Psoas muscle (tissue), 7 donors: ENCODE measurements at regions not wholly inside any gene's neighbourhood (a gene's known extent, or its start where the extent isn't known, plus 50 kb on each side); places are given as distances from the start of the nearest gene placed in this dataset.
A peak's percentile ranks its signal among the peaks of the same experiment; 100 is the strongest.

Source experiments
- ATAC-seq, 4 donors: fragments of 200-7000 bp; cut with Tn5 transposase; one replicate each; pipeline ENCODE4 v1.9.1; 2020; ENCODE audit warnings: moderate library complexity in 3 of 4, mild to moderate bottlenecking in 2 of 4
- DNase-seq, 2 donors: peaks; one replicate each; pipeline ENCODE4 v3.0.0-alpha.2; 2020
- H3K27ac ChIP-seq: fragments of 200-600 bp; one replicate; pipeline ENCODE4 v1.8.0; 2022
- H3K27me3 ChIP-seq, 3 donors: fragments of 200-600 bp in 1 of 3; one replicate each; pipeline versions ENCODE4 v1.6.1 to v1.8.0; 2013 to 2022; ENCODE audit warnings: low read length in 2 of 3, mild to moderate bottlenecking in 2 of 3, moderate library complexity in 1 of 3; ENCODE audit not compliant: insufficient read depth in 3 of 3
- H3K36me3 ChIP-seq, 2 donors: fragments of 200-600 bp in 1 of 2; one replicate each; pipeline versions ENCODE4 v1.6.1 to v1.8.0; 2013 to 2022; ENCODE audit warnings: low read depth in 1 of 2, mild to moderate bottlenecking in 1 of 2, moderate library complexity in 1 of 2; ENCODE audit not compliant: insufficient read depth in 1 of 2
- H3K4me1 ChIP-seq: fragments of 200-600 bp; one replicate; pipeline ENCODE4 v1.8.0; 2022
- H3K4me3 ChIP-seq: fragments of 200-600 bp; one replicate; pipeline ENCODE4 v1.8.0; 2022; ENCODE audit warnings: mild to moderate bottlenecking
- H3K9me3 ChIP-seq: fragments of 200-600 bp; one replicate; pipeline ENCODE4 v1.8.0; 2022
- CTCF ChIP-seq: fragments of 200-600 bp; IDR thresholded peaks from one replicate; pipeline ENCODE4 v1.8.0; 2022; ENCODE audit warnings: antibody characterized with exemption
- WGBS, 3 donors: extraction: QIAGEN DNeasy Blood & Tissue Kit; methylation state at CpG; one replicate each; pipeline versions ENCODE4 v1.1.6 to v1.1.7; 2013; 5-methylcytosine and 5-hydroxymethylcytosine counted together
- intact Hi-C, 2 donors: fragments of 100-400 bp; cut with DNase I; formaldehyde crosslinking; loops; one replicate each; pipeline versions ENCODE4 v1.11.0 to v1.14.2; 2022
- donor health status: healthy with polysubstance abuse.
- donor health status: DM: no; HTN: no; CAD: no; lungs with moderate emphysema.
- donor health status: Bipolar disorder and iron deficiency.
- donor health status: healthy.
- donor health status: DM: yes; HTN: yes; CAD: no.
- donor health status: DM: no; HTN: no; CAD: no.
- donor health status: DM: yes; HTN: yes; CAD: no.

DNA sequence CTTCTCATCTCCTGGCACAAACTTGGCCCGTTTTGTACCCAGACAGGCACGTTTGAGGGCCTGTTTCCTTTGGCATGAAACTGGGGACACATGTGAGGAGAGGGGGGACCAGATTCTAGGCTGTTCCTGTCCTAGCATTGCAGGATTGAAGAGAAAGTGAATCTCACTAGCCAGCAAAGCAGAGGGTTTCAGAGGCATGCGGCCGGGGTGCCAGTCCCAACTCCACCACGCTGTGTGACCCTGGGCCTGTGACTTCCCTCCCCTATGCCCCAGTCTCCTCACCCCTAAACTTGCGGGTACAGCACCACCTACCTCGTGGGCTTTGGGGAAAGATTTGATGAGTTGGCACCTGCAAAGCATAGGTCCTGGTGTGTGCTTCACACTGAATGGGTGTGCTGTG, 53.5 kb upstream of the CIBAR2 start:
- Histone ChIP-seq H3K27ac (no peak overlapping the region), H3K9me3 (no peaks in the 10 kb centered on the region), H3K4me1 (peaks cover 73% of the 10 kb centered on the region), H3K4me3 (no peak overlapping the region), H3K27me3 (no peaks in the 10 kb centered on the region), H3K36me3 (no peaks in the 10 kb centered on the region)
- ATAC-seq (no peak), DNase-seq (peak; percentile 4 to 44)
- whole genome bisulfite sequencing, 3 donors, result 72 to 83% (median 79%) methylated on average over 7 of the region's 7 CpGs
- TF ChIP-seq CTCF, result no peak
- intact Hi-C loops, result no loop called here

- Histone ChIP-seq H3K4me1 (peaks cover 71% of the 10 kb centered on the region), H3K36me3 (no peaks in the 10 kb centered on the region), H3K27me3 (no peaks in the 10 kb centered on the region), H3K27ac (no peak overlapping the region), H3K9me3 (no peaks in the 10 kb centered on the region), H3K4me3 (no peak overlapping the region)
- ATAC-seq, result no peak
- WGBS, 3 donors, result 60 to 68% (median 60%) methylated on average over 7 of the region's 7 CpGs
- peak; percentile 7 to 38 for DNase-seq
- TF ChIP-seq CTCF, result no peak
- intact Hi-C loops, result no loop called here
Observed at GRCh38 chr16:85166281-85166680, 54.0 kb upstream of the CIBAR2 start.

DNA sequence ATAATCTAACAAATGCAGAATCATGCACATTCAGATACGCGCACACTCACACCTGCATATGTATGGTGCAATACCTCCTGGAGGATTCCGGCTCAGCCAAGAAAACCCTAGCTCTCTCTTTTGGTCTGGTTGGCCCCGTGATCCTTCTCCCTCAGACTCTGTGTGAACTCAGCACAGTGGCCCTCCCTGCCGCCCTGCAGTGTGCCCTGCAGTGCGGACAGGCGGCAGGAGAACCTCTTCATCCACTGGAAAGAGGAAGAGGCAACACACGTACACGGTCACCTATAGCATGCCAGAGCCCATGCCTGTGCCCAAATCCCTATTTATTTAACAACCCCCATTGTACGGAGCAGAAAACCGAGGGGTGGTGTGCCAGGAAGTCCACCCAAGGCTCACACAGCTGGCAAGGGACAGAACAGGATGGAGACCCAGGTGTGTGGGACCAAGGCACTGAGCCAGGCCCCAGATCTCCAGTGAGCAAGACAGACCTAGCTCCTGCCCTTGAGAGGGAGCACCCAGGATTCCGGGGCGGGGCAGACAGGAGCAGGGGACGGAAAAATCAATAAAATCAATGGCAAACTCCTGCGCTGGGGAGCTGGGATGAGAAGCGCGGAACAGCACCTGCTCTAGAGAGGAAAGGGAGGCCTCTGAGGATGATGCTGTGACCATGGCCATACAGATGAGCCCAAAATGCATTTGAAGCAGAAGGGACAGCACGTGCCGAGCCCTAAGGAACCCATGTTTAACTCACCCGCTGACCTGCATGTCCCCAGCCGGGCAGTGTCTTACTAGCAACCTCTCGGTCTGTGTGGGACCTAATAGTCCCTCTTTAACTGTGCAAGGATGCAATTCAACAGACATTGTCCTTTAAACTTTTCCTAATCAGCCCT, 54.7 kb upstream of the CIBAR2 start:
- Histone ChIP-seq H3K4me3 (no peak overlapping the region), H3K27ac (peak overlapping the region; percentile 73), H3K36me3 (no peaks in the 10 kb centered on the region), H3K9me3 (no peaks in the 10 kb centered on the region), H3K4me1 (peaks cover 65% of the 10 kb centered on the region), H3K27me3 (no peaks in the 10 kb centered on the region)
- DNase-seq (peak; percentile 8 to 48), ATAC-seq (no peak)
- no peak for TF ChIP-seq CTCF
- 86 to 87% (median 87%) methylated on average over 22 of the region's 22 CpGs for WGBS, 3 donors
- intact Hi-C loops, result no loop called here

DNA sequence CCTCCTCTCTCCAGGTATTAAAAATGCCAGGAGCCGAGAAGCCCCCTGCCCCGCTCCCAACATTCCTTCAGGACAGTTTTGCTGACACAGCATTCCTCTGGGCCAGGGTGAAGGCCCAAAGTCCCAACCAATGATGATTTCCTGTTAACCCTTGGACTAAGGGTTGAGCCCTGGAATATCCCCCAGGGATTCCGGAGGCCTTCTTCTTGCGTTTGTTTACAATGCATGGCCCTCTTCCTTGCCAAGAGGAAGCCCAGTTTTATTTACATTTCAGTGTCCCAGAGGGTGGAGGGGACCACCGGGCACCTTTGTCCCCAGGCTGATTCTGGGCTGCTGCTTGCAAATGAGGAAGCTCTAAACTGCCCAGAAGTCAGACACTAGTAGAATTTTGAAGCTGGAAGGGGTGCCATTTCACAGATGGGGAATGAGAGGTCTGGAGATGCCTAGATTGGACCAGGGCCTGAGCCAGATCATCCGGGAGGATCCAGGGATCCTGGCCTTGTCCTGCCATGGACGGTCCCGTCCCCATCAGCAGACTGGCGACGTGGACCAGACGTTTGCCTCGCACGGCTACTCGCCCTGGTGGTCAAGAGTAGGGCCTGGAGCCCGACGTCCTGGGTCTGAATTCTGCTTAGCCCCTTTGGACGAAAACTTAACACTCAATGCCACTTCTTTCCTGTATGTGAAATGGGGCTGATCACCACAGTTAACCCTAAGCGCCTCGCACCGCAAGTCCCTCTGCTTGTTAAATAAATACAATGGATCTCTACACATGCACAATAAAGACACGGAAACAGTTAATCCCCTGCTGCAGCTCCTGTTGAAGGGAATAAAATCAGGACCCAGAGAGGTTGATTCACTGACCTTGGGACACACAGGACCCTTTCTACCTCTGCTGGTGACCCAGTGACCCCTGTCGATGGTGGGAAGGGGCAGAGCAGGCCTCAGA, 55.6 kb upstream of the CIBAR2 start:
- 80 to 81% (median 80%) methylated on average over 22 of the region's 22 CpGs for WGBS, 3 donors
- Histone ChIP-seq H3K9me3 (no peaks in the 10 kb centered on the region), H3K4me1 (peaks cover 61% of the 10 kb centered on the region), H3K4me3 (peak overlapping the region; percentile 55), H3K27me3 (no peaks in the 10 kb centered on the region), H3K36me3 (no peaks in the 10 kb centered on the region), H3K27ac (peak overlapping the region; percentile 73)
- no peak for TF ChIP-seq CTCF
- DNase-seq, result peak in 1 of 2 donors; percentile 53
- intact Hi-C loops, result no loop called here
- no peak for ATAC-seq
